SK-N-SH (cell line): ENCODE measurements at regions not wholly inside any gene's neighbourhood (a gene's known extent, or its start where the extent isn't known, plus 50 kb on each side); places are given as distances from the start of the nearest gene placed in this dataset.

Experiments used
- CTCF ChIA-PET: fragments of 300-600, 350-600 bp; formaldehyde crosslinking; extraction: SDS; loops from one replicate; lab custom pipeline; 2021; lab: Yijun Ruan, JAX
- POLR2A ChIA-PET: fragments of 350-600 bp; sonication (Branson Sonifier 250); formaldehyde crosslinking; extraction: SDS; loops from one replicate; lab custom pipeline; 2020; ENCODE audit warnings: antibody characterized with exemption, inconsistent platforms; lab: Yijun Ruan, JAX
- DNase-seq: peaks from one replicate; pipeline ENCODE4 v3.0.0; 2012
- H2AFZ ChIP-seq: fragments of 200-600 bp; sonication (generic); 2 replicates; pipeline ENCODE4 v1.8.1; 2016; ENCODE audit warnings: antibody characterized with exemption, mild to moderate bottlenecking, low read depth
- H3F3A ChIP-seq: fragments of 200-600 bp; sonication (generic); replicated peaks from 2 replicates; pipeline ENCODE3; 2016; ENCODE audit warnings: antibody characterized with exemption, mild to moderate bottlenecking; ENCODE audit not compliant: insufficient read depth
- H3K27ac ChIP-seq, 2 experiments: fragments of 200-500 bp in 1 of 2; fragments of 200-600 bp in 1 of 2; sonication (Bioruptor generic) in 1 of 2; sonication (generic), shearing (Covaris generic) in 1 of 2; 2 replicates each; pipeline versions ENCODE4 v1.5.1 to v1.6.1; 2014 to 2016; ENCODE audit warnings: low read depth in 2 of 2, inconsistent platforms in 1 of 2, low read length in 1 of 2, mild to moderate bottlenecking in 1 of 2, mixed read lengths in 1 of 2
- H3K27me3 ChIP-seq: fragments of 200-600 bp; sonication (generic), shearing (Covaris generic); 2 replicates; pipeline ENCODE4 v1.6.1; 2016; ENCODE audit warnings: mixed run types; ENCODE audit not compliant: insufficient read depth
- H3K36me3 ChIP-seq, 2 experiments: fragments of 200-500 bp in 1 of 2; fragments of 200-600 bp in 1 of 2; sonication (Bioruptor generic) in 1 of 2; sonication (generic) in 1 of 2; replicated peaks in 1 of 2; 2 replicates each; pipeline versions ENCODE3 to v1.5.1; 2014 to 2016; ENCODE audit warnings: low read length in 1 of 2, mild to moderate bottlenecking in 1 of 2; ENCODE audit not compliant: insufficient read depth in 2 of 2, control insufficient read depth in 1 of 2
- H3K4me1 ChIP-seq, 2 experiments: fragments of 200-500 bp in 1 of 2; fragments of 200-600 bp in 1 of 2; sonication (Bioruptor generic) in 1 of 2; sonication (generic), shearing (Covaris generic) in 1 of 2; 2 replicates each; pipeline versions ENCODE4 v1.5.1 to v1.6.1; 2014 to 2016; ENCODE audit warnings: low read depth in 1 of 2, low read length in 1 of 2, mixed run types in 1 of 2; ENCODE audit not compliant: insufficient read depth in 2 of 2, control insufficient read depth in 1 of 2
- H3K4me2 ChIP-seq: fragments of 200-600 bp; sonication (generic), shearing (Covaris generic); 2 replicates; pipeline ENCODE4 v1.6.1; 2017; ENCODE audit warnings: mixed run types
- H3K4me3 ChIP-seq, 2 experiments: fragments of 200-500 bp in 1 of 2; fragments of 200-600 bp in 1 of 2; sonication (Bioruptor generic) in 1 of 2; sonication (generic), shearing (Covaris generic) in 1 of 2; 2 replicates each; pipeline versions ENCODE4 v1.5.1 to v1.8.1; 2014 to 2016; ENCODE audit warnings: low read depth in 2 of 2, inconsistent platforms in 1 of 2, low read length in 1 of 2, mild to moderate bottlenecking in 1 of 2, mixed read lengths in 1 of 2, moderate library complexity in 1 of 2
- H3K79me2 ChIP-seq: fragments of 200-600 bp; sonication (generic); 2 replicates; pipeline ENCODE4 v1.8.1; 2017; ENCODE audit warnings: mild to moderate bottlenecking; ENCODE audit not compliant: insufficient read depth
- H3K9ac ChIP-seq: fragments of 200-600 bp; sonication (generic); 2 replicates; pipeline ENCODE4 v1.6.1; 2017; ENCODE audit warnings: mixed run types
- H3K9me2 ChIP-seq: fragments of 200-600 bp; sonication (generic); 2 replicates; pipeline ENCODE4 v1.6.1; 2017; ENCODE audit warnings: mixed run types
- H3K9me3 ChIP-seq: fragments of 200-600 bp; sonication (generic); 2 replicates; pipeline ENCODE4 v1.6.1; 2017; ENCODE audit warnings: mixed run types, mild to moderate bottlenecking, moderate library complexity
- H4K20me1 ChIP-seq: fragments of 200-600 bp; sonication (generic); 2 replicates; pipeline ENCODE4 v1.6.1; 2017; ENCODE audit warnings: mild to moderate bottlenecking, mixed run types; ENCODE audit not compliant: insufficient read depth
- ELF1 ChIP-seq: IDR thresholded peaks from 2 replicates; pipeline ENCODE4 v1.4.0; 2012
- EP300 ChIP-seq, 2 experiments: IDR thresholded peaks; 2 replicates each; pipeline versions ENCODE4 v1.4.0 to v1.6.1; 2012; ENCODE audit warnings: borderline replicate concordance in 1 of 2, low read depth in 1 of 2, low read length in 1 of 2
- FOXJ3 ChIP-seq: sonication (generic); formaldehyde crosslinking; IDR thresholded peaks from 2 replicates; pipeline ENCODE4 v1.5.1; 2020; ENCODE audit warnings: mild to moderate bottlenecking, missing genetic modification reagents
- GABPA ChIP-seq: IDR thresholded peaks from 2 replicates; pipeline ENCODE4 v1.4.0; 2012; ENCODE audit warnings: low read depth, mild to moderate bottlenecking
- GATA2 ChIP-seq: sonication (generic); formaldehyde crosslinking; IDR thresholded peaks from 2 replicates; pipeline ENCODE4 v1.5.0; 2020; ENCODE audit warnings: mild to moderate bottlenecking, missing genetic modification reagents
- MEF2A ChIP-seq: IDR thresholded peaks from 2 replicates; pipeline ENCODE4 v1.4.0; 2012; ENCODE audit warnings: low read depth, borderline replicate concordance
- NFIC ChIP-seq: IDR thresholded peaks from 2 replicates; pipeline ENCODE4 v1.4.0; 2012; ENCODE audit warnings: borderline replicate concordance
- NRF1 ChIP-seq: IDR thresholded peaks from 2 replicates; pipeline ENCODE4 v1.6.1; 2012; ENCODE audit warnings: low read depth, mild to moderate bottlenecking, low read length
- RAD21 ChIP-seq: IDR thresholded peaks from 2 replicates; pipeline ENCODE4 v1.6.1; 2012; ENCODE audit warnings: mild to moderate bottlenecking, low read length
- RFX5 ChIP-seq: IDR thresholded peaks from 2 replicates; pipeline ENCODE4 v1.6.1; 2012; ENCODE audit warnings: mild to moderate bottlenecking, improper control_type of control experiment, low read length
- RXRA ChIP-seq: IDR thresholded peaks from 2 replicates; pipeline ENCODE4 v1.4.0; 2012; ENCODE audit warnings: low read depth, mild to moderate bottlenecking, borderline replicate concordance
- TCF12 ChIP-seq: IDR thresholded peaks from 2 replicates; pipeline ENCODE4 v1.4.0; 2012
- YY1 ChIP-seq: IDR thresholded peaks from 2 replicates; pipeline ENCODE4 v1.4.0; 2012; ENCODE audit warnings: low read depth, mild to moderate bottlenecking
- WGBS: methylation state at CpG from one replicate; pipeline ENCODE4 v1.1.6; 2017; ENCODE audit warnings: low lambda C conversion rate; 5-methylcytosine and 5-hydroxymethylcytosine counted together
- TF ChIP-seq, protein P1 (sequence below): IDR thresholded peaks from 2 replicates; pipeline ENCODE4 v1.4.0; 2012; ENCODE audit warnings: low read depth, borderline replicate concordance
- TF ChIP-seq, protein P2 (sequence below): IDR thresholded peaks from 2 replicates; pipeline ENCODE4 v1.4.0; 2012; ENCODE audit warnings: low read depth
- TF ChIP-seq, protein P3 (sequence below): IDR thresholded peaks from 2 replicates; pipeline ENCODE4 v1.6.1; 2012; ENCODE audit warnings: mild to moderate bottlenecking, low read depth, low read length, moderate library complexity

DNA sequence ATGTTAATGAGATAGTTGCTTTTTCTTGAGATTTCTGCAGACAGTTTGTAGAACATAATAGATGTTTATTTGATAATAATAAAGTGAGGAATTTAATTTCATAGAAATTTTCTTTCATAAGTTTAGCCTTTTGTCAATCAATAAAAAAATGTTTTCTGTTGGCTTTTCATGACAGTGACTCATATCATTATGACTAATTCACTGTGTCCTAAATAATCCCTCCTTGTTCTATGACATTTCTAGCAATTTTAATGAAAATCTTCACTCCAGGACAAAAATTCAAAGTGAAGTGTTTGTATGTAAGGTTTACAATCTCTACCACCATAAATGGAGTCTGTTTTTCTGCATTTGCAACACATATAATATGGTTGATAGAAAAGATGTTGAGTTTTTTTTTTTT is 109.9 kb downstream of the UTRN start:
- Histone ChIP-seq H3K36me3 (no peaks in the 10 kb centered on the region), H3K27me3 (no peaks in the 10 kb centered on the region), H3K27ac (peak overlapping the region in 1 of 2 experiments; percentile 20; a peak in 1 of 4 replicates), H3K79me2 (peaks cover 6% of the 10 kb centered on the region), H3K4me1 (no peaks in the 10 kb centered on the region), H3K4me2 (no peak overlapping the region), H3K9ac (no peak overlapping the region), H3K9me3 (peaks cover 6% of the 10 kb centered on the region; the same call in 1 of the 2 replicates), H3K9me2 (no peaks in the 10 kb centered on the region), H2AFZ (no peak overlapping the region), H4K20me1 (no peaks in the 10 kb centered on the region), H3F3A (peaks cover 3% of the 10 kb centered on the region), H3K4me3 (0 out of 4 replicates have a peak overlapping the region, but pooled peaks of 1 of the 2 experiments have one; percentile 37)
- DNase-seq: no peak
- TF ChIP-seq NFIC (no peak), GATA2 (CRISPR knock-in tag) (no peak), EP300 (IDR thresholded peaks at IDR 0.05; ENCODE audit: borderline replicate concordance in 1 of 2, low read depth in 1 of 2, low read length in 1 of 2) (no peak), RAD21 (no peak), NRF1 (no peak), MEF2A (no peak)
- TF ChIP-seq, protein P1, sequence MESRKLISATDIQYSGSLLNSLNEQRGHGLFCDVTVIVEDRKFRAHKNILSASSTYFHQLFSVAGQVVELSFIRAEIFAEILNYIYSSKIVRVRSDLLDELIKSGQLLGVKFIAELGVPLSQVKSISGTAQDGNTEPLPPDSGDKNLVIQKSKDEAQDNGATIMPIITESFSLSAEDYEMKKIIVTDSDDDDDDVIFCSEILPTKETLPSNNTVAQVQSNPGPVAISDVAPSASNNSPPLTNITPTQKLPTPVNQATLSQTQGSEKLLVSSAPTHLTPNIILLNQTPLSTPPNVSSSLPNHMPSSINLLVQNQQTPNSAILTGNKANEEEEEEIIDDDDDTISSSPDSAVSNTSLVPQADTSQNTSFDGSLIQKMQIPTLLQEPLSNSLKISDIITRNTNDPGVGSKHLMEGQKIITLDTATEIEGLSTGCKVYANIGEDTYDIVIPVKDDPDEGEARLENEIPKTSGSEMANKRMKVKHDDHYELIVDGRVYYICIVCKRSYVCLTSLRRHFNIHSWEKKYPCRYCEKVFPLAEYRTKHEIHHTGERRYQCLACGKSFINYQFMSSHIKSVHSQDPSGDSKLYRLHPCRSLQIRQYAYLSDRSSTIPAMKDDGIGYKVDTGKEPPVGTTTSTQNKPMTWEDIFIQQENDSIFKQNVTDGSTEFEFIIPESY: no peak
- POLR2A ChIA-PET: no interaction called here
- CTCF ChIA-PET: no interaction called here

DNA sequence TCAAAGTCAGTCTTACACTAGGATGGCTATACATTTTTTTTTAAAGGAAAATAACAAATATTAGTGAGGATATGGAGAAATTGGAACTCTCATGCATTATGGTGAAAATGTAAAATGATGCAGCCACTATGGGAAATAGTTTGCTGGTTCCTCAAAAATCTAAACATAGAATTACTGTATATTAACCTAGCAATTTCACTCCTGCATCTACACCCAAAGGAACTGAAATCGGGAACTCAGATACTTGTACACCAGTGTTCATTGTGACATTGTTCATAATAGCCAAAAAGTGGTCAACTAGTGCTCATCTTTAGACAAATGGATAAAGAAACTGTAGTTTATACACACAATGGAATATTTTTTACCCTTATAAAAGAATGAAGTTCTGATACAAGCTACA is 110.7 kb downstream of the UTRN start:
- Histone ChIP-seq H3K4me3 (no peak overlapping the region), H3K27ac (no peak overlapping the region), H3K9ac (no peak overlapping the region), H3K36me3 (no peaks in the 10 kb centered on the region), H3K79me2 (peaks cover 6% of the 10 kb centered on the region), H2AFZ (no peak overlapping the region), H3K4me1 (no peaks in the 10 kb centered on the region), H3K4me2 (no peak overlapping the region), H3K9me3 (peaks cover 6% of the 10 kb centered on the region; the same call in 1 of the 2 replicates), H3F3A (peaks cover 3% of the 10 kb centered on the region), H4K20me1 (no peaks in the 10 kb centered on the region), H3K27me3 (no peaks in the 10 kb centered on the region), H3K9me2 (no peaks in the 10 kb centered on the region)
- ChIA-PET CTCF (no interaction called here), POLR2A (no interaction called here)
- WGBS: 9% methylated on average over 1 of the region's 1 CpG
- DNase-seq: no peak
- no peak for TF ChIP-seq GABPA
- TF ChIP-seq, protein P2, sequence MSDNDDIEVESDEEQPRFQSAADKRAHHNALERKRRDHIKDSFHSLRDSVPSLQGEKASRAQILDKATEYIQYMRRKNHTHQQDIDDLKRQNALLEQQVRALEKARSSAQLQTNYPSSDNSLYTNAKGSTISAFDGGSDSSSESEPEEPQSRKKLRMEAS: no peak
- no peak for TF ChIP-seq YY1
- TF ChIP-seq TCF12: no peak
- TF ChIP-seq NRF1: no peak
- TF ChIP-seq NFIC: no peak
- TF ChIP-seq FOXJ3 (CRISPR knock-in tag): no peak
- TF ChIP-seq RXRA: no peak
- no peak for TF ChIP-seq ELF1
- TF ChIP-seq, protein P3, sequence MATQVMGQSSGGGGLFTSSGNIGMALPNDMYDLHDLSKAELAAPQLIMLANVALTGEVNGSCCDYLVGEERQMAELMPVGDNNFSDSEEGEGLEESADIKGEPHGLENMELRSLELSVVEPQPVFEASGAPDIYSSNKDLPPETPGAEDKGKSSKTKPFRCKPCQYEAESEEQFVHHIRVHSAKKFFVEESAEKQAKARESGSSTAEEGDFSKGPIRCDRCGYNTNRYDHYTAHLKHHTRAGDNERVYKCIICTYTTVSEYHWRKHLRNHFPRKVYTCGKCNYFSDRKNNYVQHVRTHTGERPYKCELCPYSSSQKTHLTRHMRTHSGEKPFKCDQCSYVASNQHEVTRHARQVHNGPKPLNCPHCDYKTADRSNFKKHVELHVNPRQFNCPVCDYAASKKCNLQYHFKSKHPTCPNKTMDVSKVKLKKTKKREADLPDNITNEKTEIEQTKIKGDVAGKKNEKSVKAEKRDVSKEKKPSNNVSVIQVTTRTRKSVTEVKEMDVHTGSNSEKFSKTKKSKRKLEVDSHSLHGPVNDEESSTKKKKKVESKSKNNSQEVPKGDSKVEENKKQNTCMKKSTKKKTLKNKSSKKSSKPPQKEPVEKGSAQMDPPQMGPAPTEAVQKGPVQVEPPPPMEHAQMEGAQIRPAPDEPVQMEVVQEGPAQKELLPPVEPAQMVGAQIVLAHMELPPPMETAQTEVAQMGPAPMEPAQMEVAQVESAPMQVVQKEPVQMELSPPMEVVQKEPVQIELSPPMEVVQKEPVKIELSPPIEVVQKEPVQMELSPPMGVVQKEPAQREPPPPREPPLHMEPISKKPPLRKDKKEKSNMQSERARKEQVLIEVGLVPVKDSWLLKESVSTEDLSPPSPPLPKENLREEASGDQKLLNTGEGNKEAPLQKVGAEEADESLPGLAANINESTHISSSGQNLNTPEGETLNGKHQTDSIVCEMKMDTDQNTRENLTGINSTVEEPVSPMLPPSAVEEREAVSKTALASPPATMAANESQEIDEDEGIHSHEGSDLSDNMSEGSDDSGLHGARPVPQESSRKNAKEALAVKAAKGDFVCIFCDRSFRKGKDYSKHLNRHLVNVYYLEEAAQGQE: no peak
- no peak for TF ChIP-seq RFX5
